ENCODE measurements at regions not wholly inside any gene's neighbourhood (a gene's known extent, or its start where the extent isn't known, plus 50 kb on each side); places are given as distances from the start of the nearest gene placed in this dataset.

- dilution Hi-C loops (cut with MboI; ENCODE audit: extremely low pct_ligation_motif_present, low sequenced_read_pairs) (no loop called here), intact Hi-C loops (cut with micrococcal nuclease) (no loop called here)
- no peak overlapping the region for H2AFZ ChIP-seq (ENCODE audit: low read depth, low read length)
- H3K36me3 ChIP-seq (ENCODE audit: control insufficient read depth in 2 of 2, extremely low read depth in 1 of 2, insufficient read depth in 2 of 2, low read length in 2 of 2): no peaks in the 10 kb centered on the region
- no peaks in the 10 kb centered on the region for H3K4me1 ChIP-seq (ENCODE audit: control insufficient read depth, extremely low read depth, insufficient read depth, low read length)
- DNase-seq (ENCODE audit: low read depth, low spot score) (no peak), FAIRE-seq (no peak)
- no peaks in the 10 kb centered on the region for H4K20me1 ChIP-seq (replicated peaks; ENCODE audit: control insufficient read depth, extremely low read depth, insufficient read depth, low read length)
- TF ChIP-seq GATA2 (IDR thresholded peaks at IDR 0.05; ENCODE audit: insufficient read depth, insufficient read length, low read depth, low read length): no peak
- TF ChIP-seq, protein P1, sequence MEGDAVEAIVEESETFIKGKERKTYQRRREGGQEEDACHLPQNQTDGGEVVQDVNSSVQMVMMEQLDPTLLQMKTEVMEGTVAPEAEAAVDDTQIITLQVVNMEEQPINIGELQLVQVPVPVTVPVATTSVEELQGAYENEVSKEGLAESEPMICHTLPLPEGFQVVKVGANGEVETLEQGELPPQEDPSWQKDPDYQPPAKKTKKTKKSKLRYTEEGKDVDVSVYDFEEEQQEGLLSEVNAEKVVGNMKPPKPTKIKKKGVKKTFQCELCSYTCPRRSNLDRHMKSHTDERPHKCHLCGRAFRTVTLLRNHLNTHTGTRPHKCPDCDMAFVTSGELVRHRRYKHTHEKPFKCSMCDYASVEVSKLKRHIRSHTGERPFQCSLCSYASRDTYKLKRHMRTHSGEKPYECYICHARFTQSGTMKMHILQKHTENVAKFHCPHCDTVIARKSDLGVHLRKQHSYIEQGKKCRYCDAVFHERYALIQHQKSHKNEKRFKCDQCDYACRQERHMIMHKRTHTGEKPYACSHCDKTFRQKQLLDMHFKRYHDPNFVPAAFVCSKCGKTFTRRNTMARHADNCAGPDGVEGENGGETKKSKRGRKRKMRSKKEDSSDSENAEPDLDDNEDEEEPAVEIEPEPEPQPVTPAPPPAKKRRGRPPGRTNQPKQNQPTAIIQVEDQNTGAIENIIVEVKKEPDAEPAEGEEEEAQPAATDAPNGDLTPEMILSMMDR (IDR thresholded peaks at IDR 0.05; ENCODE audit: extremely low read depth in 1 of 2, insufficient read depth in 1 of 2, low read depth in 1 of 2, low read length in 2 of 2): no peak
- no peak for TF ChIP-seq MAX (IDR thresholded peaks at IDR 0.05; ENCODE audit: insufficient read depth, insufficient read length)
- no peak for TF ChIP-seq EZH2 (IDR thresholded peaks at IDR 0.05; ENCODE audit: borderline replicate concordance, low read depth, low read length, severe bottlenecking)
- TF ChIP-seq JUN (IDR thresholded peaks at IDR 0.05; ENCODE audit: borderline replicate concordance, insufficient read depth, insufficient read length, low read depth): no peak
- no peak for TF ChIP-seq POLR2A (IDR thresholded peaks at IDR 0.05; ENCODE audit: low read depth, low read length)
- no peak for TF ChIP-seq FOS (IDR thresholded peaks at IDR 0.05; ENCODE audit: borderline replicate concordance, insufficient read depth, low read length)
- no peak for TF ChIP-seq MYC (IDR thresholded peaks at IDR 0.05; ENCODE audit: low read depth, low read length)
- BruUV-seq (replicated peaks): no TSS peak
- no peaks in the 10 kb centered on the region for H3K27me3 ChIP-seq (ENCODE audit: control insufficient read depth in 2 of 2, insufficient read depth in 2 of 2, low read length in 2 of 2)
- H3K27ac ChIP-seq (ENCODE audit: insufficient read depth, low read depth, low read length): no peak overlapping the region
- ChIA-PET CTCF (no interaction called here), POLR2A (no interaction called here)
- H3K4me3 ChIP-seq (replicated peaks in 1 of 3; ENCODE audit: insufficient read depth in 1 of 3, low read depth in 1 of 3, low read length in 3 of 3): no peak overlapping the region
- H3K9me1 ChIP-seq (replicated peaks; ENCODE audit: control insufficient read depth, extremely low read depth, insufficient read depth, low read length): no peaks in the 10 kb centered on the region
- no peaks in the 10 kb centered on the region for H3K9me3 ChIP-seq (replicated peaks; ENCODE audit: control insufficient read depth, insufficient read depth, low read length)
- H3K9ac ChIP-seq (replicated peaks; ENCODE audit: extremely low read depth, insufficient read depth, low read length): no peak overlapping the region
- H3K79me2 ChIP-seq (ENCODE audit: control insufficient read depth, insufficient read depth, low read length): no peaks in the 10 kb centered on the region
- H3K4me2 ChIP-seq (ENCODE audit: insufficient read depth, low read length): no peak overlapping the region
These were observed 708.4 kb downstream of the KCNT2 start for GRCh38 chr1:195899762-195900352.
